Gastroesophageal sphincter (tissue), 3 donors: ENCODE measurements at regions not wholly inside any gene's neighbourhood (a gene's known extent, or its start where the extent isn't known, plus 50 kb on each side); places are given as distances from the start of the nearest gene placed in this dataset.

ENCODE experiments used
- POLR2AphosphoS5 ChIP-seq: sonication (generic); formaldehyde crosslinking; IDR thresholded peaks from one replicate; pipeline ENCODE4 v1.6.1; 2017; ENCODE audit warnings: antibody characterized with exemption
- TF ChIP-seq, protein P1 (sequence below), 4 experiments: fragments of 200-600 bp in 2 of 4; fragments of 450-650 bp in 2 of 4; sonication (generic) in 1 of 4; IDR thresholded peaks; one replicate each; pipeline ENCODE4 v1.5.1; 2017 to 2019; ENCODE audit warnings: antibody characterized with exemption in 4 of 4, mild to moderate bottlenecking in 2 of 4, moderate library complexity in 2 of 4

DNA sequence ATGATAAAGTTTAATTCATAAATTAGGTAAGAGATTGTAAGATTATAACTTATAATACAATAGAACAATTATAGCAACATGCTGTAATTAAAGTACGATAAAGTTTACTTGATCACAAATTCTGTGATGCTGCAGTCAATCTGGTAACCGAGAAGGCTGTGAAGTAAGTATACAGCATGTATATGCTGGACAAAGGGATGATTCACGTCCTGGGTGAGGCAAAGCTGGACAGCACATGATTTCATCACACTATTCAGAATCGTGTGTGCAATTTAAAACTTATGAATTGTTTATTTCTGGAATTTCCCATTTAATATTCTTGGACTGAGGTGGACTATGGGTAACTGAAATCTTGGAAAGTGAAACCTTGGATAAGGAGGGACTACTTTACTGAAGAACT, 522.2 kb upstream of the CNTNAP5 start:
- TF ChIP-seq, protein P1, sequence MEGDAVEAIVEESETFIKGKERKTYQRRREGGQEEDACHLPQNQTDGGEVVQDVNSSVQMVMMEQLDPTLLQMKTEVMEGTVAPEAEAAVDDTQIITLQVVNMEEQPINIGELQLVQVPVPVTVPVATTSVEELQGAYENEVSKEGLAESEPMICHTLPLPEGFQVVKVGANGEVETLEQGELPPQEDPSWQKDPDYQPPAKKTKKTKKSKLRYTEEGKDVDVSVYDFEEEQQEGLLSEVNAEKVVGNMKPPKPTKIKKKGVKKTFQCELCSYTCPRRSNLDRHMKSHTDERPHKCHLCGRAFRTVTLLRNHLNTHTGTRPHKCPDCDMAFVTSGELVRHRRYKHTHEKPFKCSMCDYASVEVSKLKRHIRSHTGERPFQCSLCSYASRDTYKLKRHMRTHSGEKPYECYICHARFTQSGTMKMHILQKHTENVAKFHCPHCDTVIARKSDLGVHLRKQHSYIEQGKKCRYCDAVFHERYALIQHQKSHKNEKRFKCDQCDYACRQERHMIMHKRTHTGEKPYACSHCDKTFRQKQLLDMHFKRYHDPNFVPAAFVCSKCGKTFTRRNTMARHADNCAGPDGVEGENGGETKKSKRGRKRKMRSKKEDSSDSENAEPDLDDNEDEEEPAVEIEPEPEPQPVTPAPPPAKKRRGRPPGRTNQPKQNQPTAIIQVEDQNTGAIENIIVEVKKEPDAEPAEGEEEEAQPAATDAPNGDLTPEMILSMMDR (IDR thresholded peaks at IDR 0.05): no peak
- no peak for TF ChIP-seq POLR2AphosphoS5
